ENCODE measurements at regions not wholly inside any gene's neighbourhood (a gene's known extent, or its start where the extent isn't known, plus 50 kb on each side); places are given as distances from the start of the nearest gene placed in this dataset.
A peak's percentile ranks its signal among the peaks of the same experiment; 100 is the strongest.

DNA sequence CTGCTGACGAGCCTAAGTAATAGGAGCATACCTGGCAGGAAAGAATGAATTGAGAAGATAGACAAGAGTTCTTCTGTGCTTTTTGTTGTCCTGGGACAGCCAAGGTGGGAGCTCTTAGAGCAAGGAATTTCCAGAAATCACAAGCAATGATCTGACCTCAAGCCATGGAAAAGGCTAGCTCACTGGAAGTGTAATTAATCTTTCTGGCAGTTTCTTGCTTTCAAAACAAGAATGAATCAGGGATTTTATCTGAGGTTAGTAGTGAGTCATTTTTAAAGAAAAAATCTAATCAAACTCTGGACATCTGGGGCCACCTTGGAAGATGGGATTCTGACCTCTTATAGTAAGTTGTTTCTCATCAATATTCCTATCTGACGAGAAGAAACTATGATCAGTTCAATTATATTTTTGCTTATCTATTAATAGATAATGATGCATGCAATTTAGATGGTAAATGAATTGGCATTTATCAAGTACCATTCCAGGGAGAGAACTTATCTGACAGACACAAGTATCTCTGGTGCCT lies 98.0 kb downstream of the ADCYAP1 start:
- Histone ChIP-seq H3K27ac (no peak overlapping the region), H3K27me3 (replicated peaks; ENCODE audit: insufficient read depth) (no peaks in the 10 kb centered on the region), H3K9ac (no peak overlapping the region), H4K20me1 (ENCODE audit: insufficient read depth) (no peaks in the 10 kb centered on the region), H3K4me2 (ENCODE audit: unreplicated experiment) (no peak overlapping the region), H3K4me1 (ENCODE audit: insufficient read depth) (no peaks in the 10 kb centered on the region), H2AFZ (no peak overlapping the region), H3K79me2 (ENCODE audit: insufficient read depth) (no peaks in the 10 kb centered on the region), H3K9me2 (ENCODE audit: insufficient read depth) (no peaks in the 10 kb centered on the region), H3K36me3 (ENCODE audit: low read depth) (no peaks in the 10 kb centered on the region), H3K9me3 (ENCODE audit: low read depth) (no peaks in the 10 kb centered on the region), H3F3A (ENCODE audit: insufficient read depth) (no peaks in the 10 kb centered on the region), H3K4me3 (no peak overlapping the region)
- in situ Hi-C loops (cut with MboI) = no loop called here
- 10 to 14% methylated on average over 2 of the region's 2 CpGs for WGBS, 2 experiments (ENCODE audit: low coverage in 1 of 2, low lambda C conversion rate in 2 of 2, missing lambda C conversion rate in 2 of 2)
- TF ChIP-seq EZH2 (IDR thresholded peaks at IDR 0.05; ENCODE audit: insufficient read depth, poor library complexity, severe bottlenecking) = no peak
- no peak for TF ChIP-seq EZH2phosphoT487 (IDR thresholded peaks at IDR 0.05; ENCODE audit: insufficient read depth, low read depth)
- peak; percentile 23 for DNase-seq

DNA sequence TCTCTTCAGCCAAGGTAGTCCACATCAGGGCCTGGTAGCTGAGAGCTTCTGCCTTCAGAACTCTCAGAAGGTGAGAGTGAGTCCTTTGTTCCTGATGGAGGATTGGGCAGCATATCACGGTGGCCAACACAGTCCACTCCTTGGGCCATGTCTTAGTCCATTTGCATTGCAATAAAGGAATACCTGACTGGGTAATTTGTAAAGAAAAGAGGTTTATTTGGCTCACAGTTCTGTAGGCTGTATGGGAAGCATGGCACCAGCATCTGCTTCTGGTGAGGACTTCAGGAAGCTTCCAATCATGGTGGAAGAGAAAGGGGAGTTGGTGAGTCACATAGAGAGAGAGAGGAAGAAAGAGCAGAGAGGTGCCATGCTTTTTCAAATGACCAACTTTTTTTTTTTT lies 98.8 kb downstream of the ADCYAP1 start:
- in situ Hi-C loops (cut with MboI) = no loop called here
- WGBS, 2 experiments (ENCODE audit: low coverage in 1 of 2, low lambda C conversion rate in 2 of 2, missing lambda C conversion rate in 2 of 2) = 29 to 30% methylated on average over 1 of the region's 1 CpG
- Histone ChIP-seq H3K4me1 (ENCODE audit: insufficient read depth) (no peaks in the 10 kb centered on the region), H2AFZ (no peak overlapping the region), H3K36me3 (ENCODE audit: low read depth) (no peaks in the 10 kb centered on the region), H3K9ac (no peak overlapping the region), H3K9me3 (ENCODE audit: low read depth) (no peaks in the 10 kb centered on the region), H3K27me3 (replicated peaks; ENCODE audit: insufficient read depth) (no peaks in the 10 kb centered on the region), H3K79me2 (ENCODE audit: insufficient read depth) (no peaks in the 10 kb centered on the region), H3K4me2 (ENCODE audit: unreplicated experiment) (no peak overlapping the region), H3K27ac (no peak overlapping the region), H3K4me3 (no peak overlapping the region), H3K9me2 (ENCODE audit: insufficient read depth) (no peaks in the 10 kb centered on the region), H3F3A (ENCODE audit: insufficient read depth) (no peaks in the 10 kb centered on the region), H4K20me1 (ENCODE audit: insufficient read depth) (no peaks in the 10 kb centered on the region)
- TF ChIP-seq EZH2phosphoT487 (IDR thresholded peaks at IDR 0.05; ENCODE audit: insufficient read depth, low read depth) = no peak
- TF ChIP-seq EZH2 (IDR thresholded peaks at IDR 0.05; ENCODE audit: insufficient read depth, poor library complexity, severe bottlenecking) = no peak
- DNase-seq = no peak

DNA sequence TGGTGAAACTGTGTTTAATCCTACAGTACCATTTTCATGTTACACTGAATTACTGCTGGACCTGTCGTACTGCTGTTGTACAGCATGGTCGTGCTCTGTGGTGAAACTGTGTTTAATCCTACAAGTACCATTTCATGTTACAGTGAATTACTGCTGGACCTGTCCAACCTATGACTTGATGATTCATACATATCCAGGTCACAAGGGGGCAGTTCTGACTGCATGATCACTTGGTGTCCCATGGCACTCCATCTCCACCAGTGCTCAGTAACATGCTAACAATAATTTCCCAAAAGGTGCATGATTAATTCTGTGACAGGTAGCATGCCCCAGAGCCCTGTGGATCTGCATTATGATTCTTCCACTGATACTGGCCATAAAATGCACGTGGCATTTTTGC lies 101.6 kb downstream of the ADCYAP1 start:
- no peaks in the 10 kb centered on the region for H3K9me3 ChIP-seq (ENCODE audit: low read depth)
- no peak overlapping the region for H3K27ac ChIP-seq
- H3K4me2 ChIP-seq (ENCODE audit: unreplicated experiment) = no peak overlapping the region
- no peaks in the 10 kb centered on the region for H3K27me3 ChIP-seq (replicated peaks; ENCODE audit: insufficient read depth)
- H3K79me2 ChIP-seq (ENCODE audit: insufficient read depth) = no peaks in the 10 kb centered on the region
- 14 to 24% methylated on average over 3 of the region's 3 CpGs for WGBS, 2 experiments (ENCODE audit: low coverage in 1 of 2, low lambda C conversion rate in 2 of 2, missing lambda C conversion rate in 2 of 2)
- H2AFZ ChIP-seq = no peak overlapping the region
- no peaks in the 10 kb centered on the region for H3K36me3 ChIP-seq (ENCODE audit: low read depth)
- H3K9me2 ChIP-seq (ENCODE audit: insufficient read depth) = no peaks in the 10 kb centered on the region
- no peaks in the 10 kb centered on the region for H4K20me1 ChIP-seq (ENCODE audit: insufficient read depth)
- no peaks in the 10 kb centered on the region for H3K4me1 ChIP-seq (ENCODE audit: insufficient read depth)
- H3F3A ChIP-seq (ENCODE audit: insufficient read depth) = no peaks in the 10 kb centered on the region
- DNase-seq = no peak
- H3K9ac ChIP-seq = no peak overlapping the region
- H3K4me3 ChIP-seq = no peak overlapping the region
- no peak for TF ChIP-seq EZH2 (IDR thresholded peaks at IDR 0.05; ENCODE audit: insufficient read depth, poor library complexity, severe bottlenecking)
- no peak for TF ChIP-seq EZH2phosphoT487 (IDR thresholded peaks at IDR 0.05; ENCODE audit: insufficient read depth, low read depth)
- in situ Hi-C loops (cut with MboI) = no loop called here

DNA sequence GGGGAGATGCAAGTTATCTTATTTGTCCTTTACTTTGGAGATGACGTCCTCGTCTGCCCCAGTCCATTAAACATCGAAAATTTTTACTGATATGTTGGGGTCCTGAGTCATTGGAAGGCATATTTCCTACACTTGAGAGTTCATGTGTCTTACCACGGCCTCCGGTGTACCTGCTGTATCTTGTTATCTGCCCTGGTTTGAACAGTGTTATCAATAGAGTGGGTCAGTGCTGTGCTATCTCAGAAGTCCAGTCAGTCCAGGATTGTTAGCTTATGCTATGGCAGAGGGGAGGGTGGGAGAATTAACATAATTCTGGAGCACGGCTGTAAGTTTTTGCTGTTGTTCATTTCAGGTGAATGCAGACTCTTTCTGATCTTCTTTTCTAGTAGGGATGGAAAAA lies 102.3 kb downstream of the ADCYAP1 start:
- WGBS, 2 experiments (ENCODE audit: low coverage in 1 of 2, low lambda C conversion rate in 2 of 2, missing lambda C conversion rate in 2 of 2) = 23 to 31% methylated on average over 6 of the region's 6 CpGs
- no peaks in the 10 kb centered on the region for H3K9me2 ChIP-seq (ENCODE audit: insufficient read depth)
- no peak overlapping the region for H3K9ac ChIP-seq
- no peaks in the 10 kb centered on the region for H3F3A ChIP-seq (ENCODE audit: insufficient read depth)
- H4K20me1 ChIP-seq (ENCODE audit: insufficient read depth) = no peaks in the 10 kb centered on the region
- H3K4me3 ChIP-seq = no peak overlapping the region
- DNase-seq = no peak
- in situ Hi-C loops (cut with MboI) = no loop called here
- no peaks in the 10 kb centered on the region for H3K4me1 ChIP-seq (ENCODE audit: insufficient read depth)
- H3K79me2 ChIP-seq (ENCODE audit: insufficient read depth) = no peaks in the 10 kb centered on the region
- H2AFZ ChIP-seq = no peak overlapping the region
- H3K27me3 ChIP-seq (replicated peaks; ENCODE audit: insufficient read depth) = no peaks in the 10 kb centered on the region
- H3K9me3 ChIP-seq (ENCODE audit: low read depth) = no peaks in the 10 kb centered on the region
- H3K4me2 ChIP-seq (ENCODE audit: unreplicated experiment) = no peak overlapping the region
- TF ChIP-seq EZH2phosphoT487 (IDR thresholded peaks at IDR 0.05; ENCODE audit: insufficient read depth, low read depth) (no peak), EZH2 (IDR thresholded peaks at IDR 0.05; ENCODE audit: insufficient read depth, poor library complexity, severe bottlenecking) (no peak)
- no peaks in the 10 kb centered on the region for H3K36me3 ChIP-seq (ENCODE audit: low read depth)
- H3K27ac ChIP-seq = no peak overlapping the region

DNA sequence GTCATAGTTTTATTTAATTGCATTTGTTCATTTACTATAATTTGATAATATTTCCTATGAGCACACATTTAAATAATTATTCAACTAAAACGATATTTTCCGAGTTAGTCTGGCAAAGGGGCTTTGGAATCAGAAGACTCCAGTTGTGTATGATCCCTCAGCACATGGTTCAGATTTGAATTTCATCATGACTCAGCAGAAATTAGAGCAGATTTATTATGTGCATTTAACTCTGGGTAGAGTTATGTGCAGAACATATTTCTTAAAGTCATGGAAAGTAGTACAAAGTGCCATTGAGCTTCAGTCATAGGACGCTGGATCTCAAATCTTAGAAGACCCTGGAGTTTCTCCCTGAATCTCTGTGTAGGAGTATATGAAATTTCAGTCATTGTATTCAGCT lies 106.7 kb downstream of the ADCYAP1 start:
- peaks cover 20% of the 10 kb centered on the region for H3K4me1 ChIP-seq (ENCODE audit: insufficient read depth)
- H3K4me3 ChIP-seq = no peak overlapping the region
- no peaks in the 10 kb centered on the region for H4K20me1 ChIP-seq (ENCODE audit: insufficient read depth)
- no peak overlapping the region for H3K9ac ChIP-seq
- H3F3A ChIP-seq (ENCODE audit: insufficient read depth) = no peaks in the 10 kb centered on the region
- 5 to 6% methylated on average over 3 of the region's 3 CpGs for WGBS, 2 experiments (ENCODE audit: low coverage in 1 of 2, low lambda C conversion rate in 2 of 2, missing lambda C conversion rate in 2 of 2)
- H3K79me2 ChIP-seq (ENCODE audit: insufficient read depth) = no peaks in the 10 kb centered on the region
- H3K27ac ChIP-seq = no peak overlapping the region
- in situ Hi-C loops (cut with MboI) = no loop called here
- H3K9me2 ChIP-seq (ENCODE audit: insufficient read depth) = no peaks in the 10 kb centered on the region
- no peak overlapping the region for H2AFZ ChIP-seq
- no peak for DNase-seq
- no peaks in the 10 kb centered on the region for H3K27me3 ChIP-seq (replicated peaks; ENCODE audit: insufficient read depth)
- no peak overlapping the region for H3K4me2 ChIP-seq (ENCODE audit: unreplicated experiment)
- no peaks in the 10 kb centered on the region for H3K9me3 ChIP-seq (ENCODE audit: low read depth)
- no peak for TF ChIP-seq EZH2 (IDR thresholded peaks at IDR 0.05; ENCODE audit: insufficient read depth, poor library complexity, severe bottlenecking)
- TF ChIP-seq EZH2phosphoT487 (IDR thresholded peaks at IDR 0.05; ENCODE audit: insufficient read depth, low read depth) = no peak
- no peaks in the 10 kb centered on the region for H3K36me3 ChIP-seq (ENCODE audit: low read depth)
